ENCODE measurements at regions not wholly inside any gene's neighbourhood (a gene's known extent, or its start where the extent isn't known, plus 50 kb on each side); places are given as distances from the start of the nearest gene placed in this dataset.

GRCh38 chr1:121117622-121118479 lies 66.3 kb downstream of the FAM72B start:
- peak; percentile 62 for DNase-seq
